NT2/D1 (cell line): ENCODE measurements at regions not wholly inside any gene's neighbourhood (a gene's known extent, or its start where the extent isn't known, plus 50 kb on each side); places are given as distances from the start of the nearest gene placed in this dataset.

Experiments
- DNase-seq: peaks from one replicate; pipeline ENCODE4 v3.0.0-alpha.2; 2011; ENCODE audit warnings: low read depth, low spot score
- H3K27me3 ChIP-seq: 2 replicates; pipeline ENCODE4 v1.6.0; 2011; ENCODE audit warnings: mild to moderate bottlenecking; ENCODE audit not compliant: insufficient read length, insufficient read depth
- H3K36me3 ChIP-seq: 2 replicates; pipeline ENCODE4 v1.6.1; 2011; ENCODE audit warnings: mild to moderate bottlenecking, low read length, mixed read lengths; ENCODE audit not compliant: insufficient read depth, insufficient read length
- H3K4me1 ChIP-seq: 2 replicates; pipeline ENCODE4 v1.5.1; 2011; ENCODE audit not compliant: insufficient read depth, insufficient read length
- H3K4me3 ChIP-seq: 2 replicates; pipeline ENCODE4 v1.5.1; 2011; ENCODE audit warnings: low read depth; ENCODE audit not compliant: insufficient read length
- H3K9ac ChIP-seq: 2 replicates; pipeline ENCODE4 v1.6.0; 2011; ENCODE audit warnings: low read depth; ENCODE audit not compliant: insufficient read length
- H3K9me3 ChIP-seq: 2 replicates; pipeline ENCODE4 v1.5.1; 2011; ENCODE audit warnings: mild to moderate bottlenecking, low read length; ENCODE audit not compliant: insufficient read depth
- SUZ12 ChIP-seq: IDR thresholded peaks from 2 replicates; pipeline ENCODE4 v1.6.1; 2011; ENCODE audit not compliant: insufficient read length, insufficient read depth; ENCODE audit errors: extremely low read depth
- YY1 ChIP-seq: IDR thresholded peaks from 2 replicates; pipeline ENCODE4 v1.6.1; 2011; ENCODE audit not compliant: insufficient read length, insufficient read depth
- ZNF274 ChIP-seq: IDR thresholded peaks from 2 replicates; pipeline ENCODE4 v1.6.1; 2011; ENCODE audit warnings: mild to moderate bottlenecking, low read depth, low read length

DNA sequence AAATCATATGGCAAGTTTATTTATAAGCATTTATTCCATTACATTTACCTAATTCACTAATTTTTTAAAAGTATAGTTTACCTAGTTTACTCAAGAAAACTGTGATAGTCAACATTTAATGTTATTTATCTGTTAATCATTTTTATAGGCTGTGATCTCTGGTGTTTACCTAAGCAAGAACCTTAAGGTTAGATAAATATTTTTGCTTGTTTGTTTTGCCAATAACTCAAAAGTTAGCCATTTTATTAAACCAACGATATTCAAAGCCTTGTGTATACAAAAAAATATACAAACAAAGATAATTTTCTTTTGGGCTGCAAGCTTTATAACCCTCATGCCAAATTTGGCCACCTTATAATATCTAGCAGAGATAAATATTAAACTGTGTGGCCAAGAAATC, 157.3 kb downstream of the SLCO1B3 start:
- H3K4me1 ChIP-seq = no peaks in the 10 kb centered on the region
- H3K9ac ChIP-seq = no peak overlapping the region
- H3K9me3 ChIP-seq = peaks cover 34% of the 10 kb centered on the region
- DNase-seq = no peak
- no peaks in the 10 kb centered on the region for H3K36me3 ChIP-seq
- H3K4me3 ChIP-seq = no peak overlapping the region
- no peaks in the 10 kb centered on the region for H3K27me3 ChIP-seq
- no peak for TF ChIP-seq YY1
- TF ChIP-seq ZNF274 = no peak
- no peak for TF ChIP-seq SUZ12

DNA sequence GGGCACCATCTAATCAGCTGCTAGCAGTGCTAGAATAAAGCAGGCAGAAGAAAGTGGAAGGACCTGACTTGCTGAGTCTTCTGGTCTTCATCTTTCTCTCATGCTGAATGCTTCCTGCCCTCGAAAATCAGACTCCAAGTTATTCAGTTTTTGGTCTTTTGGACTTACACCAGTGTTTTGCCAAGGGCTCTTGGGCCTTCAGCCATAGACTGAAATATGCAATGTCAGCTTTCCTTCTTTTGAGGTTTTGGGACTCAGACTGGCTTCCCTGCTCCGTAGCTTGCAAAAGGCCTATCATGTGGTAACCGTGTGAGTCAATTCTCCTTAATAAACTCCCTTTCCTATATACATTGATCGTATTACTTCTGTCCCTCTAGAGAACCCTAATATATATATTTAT, 159.3 kb downstream of the SLCO1B3 start:
- DNase-seq = no peak

DNA sequence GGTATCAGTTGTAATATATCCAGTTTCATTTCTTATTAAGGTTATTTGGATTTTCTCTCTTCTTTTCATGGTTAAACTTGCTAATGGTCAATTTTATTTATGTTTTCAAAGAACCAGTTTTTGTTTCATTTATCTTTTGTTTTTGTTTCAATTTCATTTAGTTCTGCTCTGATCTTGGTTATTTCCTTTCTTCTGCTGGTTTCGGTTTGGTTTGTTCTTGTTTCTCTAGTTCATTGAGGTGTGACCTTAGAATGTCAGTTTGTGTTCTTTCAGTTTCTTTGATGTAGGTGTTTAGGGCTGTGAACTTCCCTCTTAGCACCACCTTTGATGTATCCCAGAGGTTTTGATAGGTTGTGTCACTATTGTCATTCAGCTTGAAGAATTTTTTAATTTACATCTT, 145.6 kb upstream of the SLCO1B1 start:
- H3K9ac ChIP-seq = no peak overlapping the region
- DNase-seq = no peak

More for the DNA sequence above, 159.3 kb downstream of the SLCO1B3 start:
- H3K27me3 ChIP-seq = no peaks in the 10 kb centered on the region
- H3K36me3 ChIP-seq = no peaks in the 10 kb centered on the region
- TF ChIP-seq SUZ12 (no peak), ZNF274 (no peak), YY1 (no peak)
- H3K9me3 ChIP-seq = peaks cover 42% of the 10 kb centered on the region
- H3K4me3 ChIP-seq = no peak overlapping the region
- no peaks in the 10 kb centered on the region for H3K4me1 ChIP-seq
- no peak overlapping the region for H3K9ac ChIP-seq

DNA sequence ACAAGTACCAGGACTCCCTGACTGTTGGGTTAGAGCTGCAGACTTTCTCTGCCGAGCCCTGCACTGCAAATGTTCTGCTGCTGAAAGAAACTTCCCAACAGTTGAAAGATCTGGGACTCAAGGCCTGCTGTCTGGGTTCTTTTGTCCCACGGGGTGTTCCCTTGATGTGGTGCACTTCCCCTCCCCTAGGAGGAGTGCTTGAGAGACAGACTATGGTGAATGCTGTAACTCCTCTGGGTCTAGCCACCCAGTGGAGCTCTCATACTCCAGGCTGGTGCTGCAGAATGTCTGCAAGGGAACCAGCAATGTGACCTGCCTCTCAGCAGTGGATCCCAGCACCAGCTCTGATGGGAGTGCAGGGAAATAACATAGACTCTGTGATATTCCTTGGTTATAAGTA, 129.2 kb upstream of the SLCO1B1 start:
- H3K9me3 ChIP-seq = no peaks in the 10 kb centered on the region
- H3K27me3 ChIP-seq = no peaks in the 10 kb centered on the region
- H3K9ac ChIP-seq = no peak overlapping the region
- no peak for TF ChIP-seq SUZ12
- no peak for TF ChIP-seq YY1
- TF ChIP-seq ZNF274 = no peak
- no peak for DNase-seq
- H3K4me1 ChIP-seq = no peaks in the 10 kb centered on the region
- no peaks in the 10 kb centered on the region for H3K36me3 ChIP-seq
- no peak overlapping the region for H3K4me3 ChIP-seq

More for the DNA sequence above, 145.6 kb upstream of the SLCO1B1 start:
- Histone ChIP-seq H3K4me1 (no peaks in the 10 kb centered on the region), H3K27me3 (no peaks in the 10 kb centered on the region), H3K4me3 (no peak overlapping the region), H3K9me3 (peaks cover 6% of the 10 kb centered on the region; the same call in 1 of the 2 replicates), H3K36me3 (no peaks in the 10 kb centered on the region)
- TF ChIP-seq ZNF274 (no peak), SUZ12 (no peak), YY1 (no peak)

DNA sequence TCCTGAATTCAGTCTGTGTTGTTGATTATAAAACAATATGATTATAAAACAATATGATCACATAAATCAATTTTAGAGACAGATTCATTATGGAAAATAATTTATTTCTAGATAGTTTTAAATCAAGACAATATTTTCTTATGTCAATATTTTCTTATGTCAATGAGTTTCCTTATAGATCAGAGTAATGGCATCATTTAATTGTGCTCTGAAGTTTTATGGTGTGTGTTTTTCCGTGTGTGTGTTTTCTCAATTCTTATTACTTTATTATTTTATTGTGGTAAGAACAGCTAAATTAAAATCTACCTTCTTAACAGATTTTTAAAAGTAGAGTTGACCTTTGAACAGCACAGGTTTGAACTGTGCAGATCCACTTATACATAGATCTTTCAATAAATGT, 105.3 kb upstream of the SLCO1B1 start:
- no peak for DNase-seq
- no peak for TF ChIP-seq YY1
- no peak for TF ChIP-seq SUZ12
- no peak for TF ChIP-seq ZNF274
- no peaks in the 10 kb centered on the region for H3K27me3 ChIP-seq
- H3K36me3 ChIP-seq = no peaks in the 10 kb centered on the region
- no peaks in the 10 kb centered on the region for H3K9me3 ChIP-seq
- H3K4me1 ChIP-seq = no peaks in the 10 kb centered on the region
- H3K4me3 ChIP-seq = no peak overlapping the region
- H3K9ac ChIP-seq = no peak overlapping the region

DNA sequence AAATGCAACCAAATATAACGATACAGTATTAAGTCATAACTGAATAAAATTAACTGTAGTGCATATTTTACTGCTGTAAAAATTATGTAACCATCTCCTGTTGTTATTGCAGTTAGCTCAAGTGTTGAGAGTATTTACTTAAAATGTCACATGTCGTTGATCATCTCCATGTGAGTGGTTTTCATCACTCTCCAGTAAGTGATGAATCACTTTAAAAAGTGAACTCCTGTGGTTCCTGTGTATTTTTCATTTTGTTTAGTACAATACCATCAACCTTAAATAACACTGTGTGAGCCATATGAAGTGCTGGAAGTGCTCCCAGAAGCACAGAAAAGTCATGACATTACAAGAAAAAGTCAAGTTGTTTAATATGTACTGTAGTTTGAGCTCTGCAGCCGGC, 104.7 kb upstream of the SLCO1B1 start:
- Histone ChIP-seq H3K4me3 (no peak overlapping the region), H3K9me3 (no peaks in the 10 kb centered on the region), H3K36me3 (no peaks in the 10 kb centered on the region), H3K9ac (no peak overlapping the region), H3K27me3 (no peaks in the 10 kb centered on the region), H3K4me1 (no peaks in the 10 kb centered on the region)
- no peak for DNase-seq
- TF ChIP-seq ZNF274 (no peak), SUZ12 (no peak), YY1 (no peak)

DNA sequence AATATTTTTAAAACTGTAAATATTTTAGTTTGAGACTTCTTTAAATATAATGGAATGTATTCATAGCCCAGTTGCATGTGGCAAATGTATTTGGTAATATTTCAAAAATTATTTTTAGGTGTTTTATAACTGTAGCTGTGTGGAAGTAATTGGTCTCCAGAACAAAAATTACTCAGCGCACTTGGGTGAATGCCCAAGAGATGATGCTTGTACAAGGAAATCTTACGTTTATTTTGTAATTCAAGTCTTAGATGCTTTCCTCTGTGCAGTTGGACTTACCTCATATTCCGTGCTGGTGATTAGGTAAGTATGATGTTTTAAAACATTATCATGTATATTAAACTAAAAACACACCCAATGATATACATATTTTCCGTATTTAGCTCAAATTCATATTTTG, 76.7 kb upstream of the SLCO1B1 start:
- Histone ChIP-seq H3K9me3 (no peaks in the 10 kb centered on the region), H3K9ac (no peak overlapping the region), H3K36me3 (no peaks in the 10 kb centered on the region), H3K4me1 (no peaks in the 10 kb centered on the region), H3K4me3 (no peak overlapping the region), H3K27me3 (no peaks in the 10 kb centered on the region)
- TF ChIP-seq YY1 (no peak), ZNF274 (no peak)
- no peak for DNase-seq

DNA sequence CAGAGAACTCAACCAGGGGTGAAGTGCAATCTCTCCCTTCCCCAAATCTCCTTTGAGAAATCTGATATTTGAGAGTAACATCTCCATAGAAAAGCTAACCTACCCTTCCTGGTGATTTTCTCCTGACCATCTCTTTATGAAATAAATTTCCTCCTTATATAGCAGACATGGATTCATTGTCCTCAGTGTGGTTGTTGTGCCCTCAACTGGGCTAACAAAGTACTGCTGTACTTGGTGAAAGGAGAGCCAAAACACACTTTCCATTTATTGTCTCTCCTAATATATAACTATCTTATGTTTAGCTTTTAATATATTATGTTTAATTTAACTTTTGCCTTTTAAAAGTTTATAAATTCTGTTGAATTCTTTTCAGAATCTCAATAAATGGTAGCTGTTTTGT, 65.1 kb upstream of the SLCO1B1 start:
- Histone ChIP-seq H3K36me3 (no peaks in the 10 kb centered on the region), H3K9me3 (no peaks in the 10 kb centered on the region), H3K27me3 (no peaks in the 10 kb centered on the region), H3K4me3 (no peak overlapping the region), H3K9ac (no peak overlapping the region), H3K4me1 (no peaks in the 10 kb centered on the region)
- TF ChIP-seq ZNF274 (no peak), YY1 (no peak), SUZ12 (no peak)
- peak; percentile 27 for DNase-seq
